K562 (cell line): ENCODE measurements at regions not wholly inside any gene's neighbourhood (a gene's known extent, or its start where the extent isn't known, plus 50 kb on each side); places are given as distances from the start of the nearest gene placed in this dataset.

Experiments
- BRD9 ChIP-seq: fragments of 450-650 bp; IDR thresholded peaks from 2 replicates; pipeline ENCODE4 v1.6.1; 2018; ENCODE audit warnings: low read depth; ENCODE audit not compliant: partially characterized antibody
- FOXJ3 ChIP-seq: sonication (generic); formaldehyde crosslinking; IDR thresholded peaks from 2 replicates; pipeline ENCODE4 v1.4.0; 2020; ENCODE audit warnings: mild to moderate bottlenecking, missing genetic modification reagents
- FUS ChIP-seq: fragments of 200-400 bp; formaldehyde crosslinking; optimal IDR thresholded peaks from 2 replicates; pipeline ENCODE3; 2017; ENCODE audit warnings: low read depth, low read length
- GATAD2B ChIP-seq: fragments of 450-650 bp; IDR thresholded peaks from 2 replicates; pipeline ENCODE4 v1.6.1; 2017; ENCODE audit warnings: mild to moderate bottlenecking, borderline replicate concordance
- HMG20A ChIP-seq: fragments of 450-650 bp; formaldehyde crosslinking; conservative IDR thresholded peaks from 2 replicates; pipeline ENCODE4 v1.4.0; 2020; ENCODE audit warnings: mild to moderate bottlenecking, mixed read lengths
- PHF8 ChIP-seq: fragments of 200-600 bp; sonication (generic); IDR thresholded peaks from 2 replicates; pipeline ENCODE4 v1.6.1; 2012; ENCODE audit warnings: mixed run types, mild to moderate bottlenecking, inconsistent platforms, low read length, moderate library complexity, borderline replicate concordance
- SMARCC2 ChIP-seq: fragments of 450-650 bp; IDR thresholded peaks from 2 replicates; pipeline ENCODE4 v1.6.1; 2017; ENCODE audit warnings: antibody characterized with exemption, moderate library complexity, mild to moderate bottlenecking, low read depth
- STAT5A ChIP-seq: IDR thresholded peaks from 2 replicates; pipeline ENCODE4 v1.6.1; 2012; ENCODE audit warnings: low read length, inconsistent platforms, borderline replicate concordance
- TAF1 ChIP-seq: IDR thresholded peaks from 2 replicates; pipeline ENCODE4 v1.6.1; 2011; ENCODE audit warnings: mild to moderate bottlenecking, low read length, moderate library complexity; ENCODE audit not compliant: insufficient read depth, control insufficient read depth, severe bottlenecking; ENCODE audit errors: extremely low read depth
- TEAD1 ChIP-seq, 2 experiments: fragments of 450-650 bp in 1 of 2; sonication (generic) in 1 of 2; formaldehyde crosslinking; IDR thresholded peaks; 2 replicates each; pipeline versions ENCODE4 v1.4.0 to v1.8.0; 2020 to 2022; ENCODE audit warnings: mild to moderate bottlenecking in 2 of 2, missing genetic modification reagents in 1 of 2
- TF ChIP-seq, protein P1 (sequence below): sonication (generic); formaldehyde crosslinking; IDR thresholded peaks from 2 replicates; pipeline ENCODE4 v1.8.0; 2022; ENCODE audit warnings: mild to moderate bottlenecking, missing genetic modification reagents
- TF ChIP-seq, protein P2 (sequence below), 2 experiments: fragments of 450-650 bp; IDR thresholded peaks; 2 replicates each; pipeline ENCODE4 v1.6.1; 2016; ENCODE audit warnings: mild to moderate bottlenecking in 2 of 2, borderline replicate concordance in 1 of 2, low read depth in 1 of 2, moderate library complexity in 1 of 2
- TF ChIP-seq, protein P3 (sequence below): sonication (generic); formaldehyde crosslinking; IDR thresholded peaks from 2 replicates; pipeline ENCODE4 v1.9.0; 2022; ENCODE audit warnings: mild to moderate bottlenecking, missing genetic modification reagents

DNA sequence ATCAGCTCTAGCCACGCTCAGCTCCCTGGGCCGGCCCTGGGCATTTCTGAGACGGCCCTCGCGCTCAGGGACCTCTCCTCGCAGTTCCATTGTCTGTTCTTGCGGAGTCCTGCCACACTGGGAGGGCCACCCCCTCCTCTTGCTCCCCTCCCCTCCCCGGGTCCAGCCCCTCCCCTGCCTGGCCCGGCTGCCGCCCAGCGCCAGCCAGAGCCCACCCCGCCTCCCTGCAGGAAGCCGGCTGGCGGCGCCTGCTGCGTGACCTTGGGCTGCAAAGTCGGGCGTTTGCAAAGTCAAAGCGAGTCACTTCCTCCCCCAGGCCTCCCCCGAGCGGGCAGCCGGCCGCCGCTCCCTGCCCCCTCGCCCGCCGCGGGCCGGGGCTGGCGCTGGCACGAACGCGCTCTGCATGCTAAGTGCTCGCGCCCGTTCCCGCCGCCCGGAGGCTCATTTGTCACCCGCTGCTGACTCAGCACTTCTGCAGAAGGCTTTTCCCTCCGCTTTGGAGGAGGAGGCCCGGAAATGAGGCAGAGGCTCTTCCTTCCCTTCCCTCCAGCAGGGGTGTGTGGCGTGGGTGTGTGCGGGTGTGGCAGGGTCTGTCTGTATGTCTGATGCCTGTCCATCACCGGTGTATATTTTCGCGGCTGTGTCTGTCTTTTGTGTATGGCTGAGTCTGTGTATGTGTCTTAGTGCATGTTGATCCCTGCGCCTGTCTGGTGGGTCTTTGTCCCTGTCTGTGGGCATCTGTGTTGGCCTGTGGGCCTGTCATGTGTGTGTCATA lies 72.0 kb downstream of the IRF2BPL start (continued):
- TF ChIP-seq STAT5A: no peak; the same call in 1 of the 2 replicates
- TF ChIP-seq TAF1: peak; percentile 76
- TF ChIP-seq TEAD1 (CRISPR knock-in tag; IDR thresholded peaks at IDR 0.05): 0 out of 4 replicates have a peak, but pooled peaks of 1 of the 2 experiments have one; percentile 17
- 0 out of 2 replicates have a peak, but pooled peaks have one; percentile 58 for TF ChIP-seq GATAD2B
- no peak for TF ChIP-seq FOXJ3 (CRISPR knock-in tag)
- no peak for TF ChIP-seq FUS
- peak; percentile 35 for TF ChIP-seq BRD9
- TF ChIP-seq, protein P1, sequence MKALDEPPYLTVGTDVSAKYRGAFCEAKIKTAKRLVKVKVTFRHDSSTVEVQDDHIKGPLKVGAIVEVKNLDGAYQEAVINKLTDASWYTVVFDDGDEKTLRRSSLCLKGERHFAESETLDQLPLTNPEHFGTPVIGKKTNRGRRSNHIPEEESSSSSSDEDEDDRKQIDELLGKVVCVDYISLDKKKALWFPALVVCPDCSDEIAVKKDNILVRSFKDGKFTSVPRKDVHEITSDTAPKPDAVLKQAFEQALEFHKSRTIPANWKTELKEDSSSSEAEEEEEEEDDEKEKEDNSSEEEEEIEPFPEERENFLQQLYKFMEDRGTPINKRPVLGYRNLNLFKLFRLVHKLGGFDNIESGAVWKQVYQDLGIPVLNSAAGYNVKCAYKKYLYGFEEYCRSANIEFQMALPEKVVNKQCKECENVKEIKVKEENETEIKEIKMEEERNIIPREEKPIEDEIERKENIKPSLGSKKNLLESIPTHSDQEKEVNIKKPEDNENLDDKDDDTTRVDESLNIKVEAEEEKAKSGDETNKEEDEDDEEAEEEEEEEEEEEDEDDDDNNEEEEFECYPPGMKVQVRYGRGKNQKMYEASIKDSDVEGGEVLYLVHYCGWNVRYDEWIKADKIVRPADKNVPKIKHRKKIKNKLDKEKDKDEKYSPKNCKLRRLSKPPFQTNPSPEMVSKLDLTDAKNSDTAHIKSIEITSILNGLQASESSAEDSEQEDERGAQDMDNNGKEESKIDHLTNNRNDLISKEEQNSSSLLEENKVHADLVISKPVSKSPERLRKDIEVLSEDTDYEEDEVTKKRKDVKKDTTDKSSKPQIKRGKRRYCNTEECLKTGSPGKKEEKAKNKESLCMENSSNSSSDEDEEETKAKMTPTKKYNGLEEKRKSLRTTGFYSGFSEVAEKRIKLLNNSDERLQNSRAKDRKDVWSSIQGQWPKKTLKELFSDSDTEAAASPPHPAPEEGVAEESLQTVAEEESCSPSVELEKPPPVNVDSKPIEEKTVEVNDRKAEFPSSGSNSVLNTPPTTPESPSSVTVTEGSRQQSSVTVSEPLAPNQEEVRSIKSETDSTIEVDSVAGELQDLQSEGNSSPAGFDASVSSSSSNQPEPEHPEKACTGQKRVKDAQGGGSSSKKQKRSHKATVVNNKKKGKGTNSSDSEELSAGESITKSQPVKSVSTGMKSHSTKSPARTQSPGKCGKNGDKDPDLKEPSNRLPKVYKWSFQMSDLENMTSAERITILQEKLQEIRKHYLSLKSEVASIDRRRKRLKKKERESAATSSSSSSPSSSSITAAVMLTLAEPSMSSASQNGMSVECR (CRISPR knock-in tag): 0 out of 2 replicates have a peak, but pooled peaks have one; percentile 44
- peak; percentile 62; the same call in 1 of the 2 replicates for TF ChIP-seq PHF8
- TF ChIP-seq, protein P2, sequence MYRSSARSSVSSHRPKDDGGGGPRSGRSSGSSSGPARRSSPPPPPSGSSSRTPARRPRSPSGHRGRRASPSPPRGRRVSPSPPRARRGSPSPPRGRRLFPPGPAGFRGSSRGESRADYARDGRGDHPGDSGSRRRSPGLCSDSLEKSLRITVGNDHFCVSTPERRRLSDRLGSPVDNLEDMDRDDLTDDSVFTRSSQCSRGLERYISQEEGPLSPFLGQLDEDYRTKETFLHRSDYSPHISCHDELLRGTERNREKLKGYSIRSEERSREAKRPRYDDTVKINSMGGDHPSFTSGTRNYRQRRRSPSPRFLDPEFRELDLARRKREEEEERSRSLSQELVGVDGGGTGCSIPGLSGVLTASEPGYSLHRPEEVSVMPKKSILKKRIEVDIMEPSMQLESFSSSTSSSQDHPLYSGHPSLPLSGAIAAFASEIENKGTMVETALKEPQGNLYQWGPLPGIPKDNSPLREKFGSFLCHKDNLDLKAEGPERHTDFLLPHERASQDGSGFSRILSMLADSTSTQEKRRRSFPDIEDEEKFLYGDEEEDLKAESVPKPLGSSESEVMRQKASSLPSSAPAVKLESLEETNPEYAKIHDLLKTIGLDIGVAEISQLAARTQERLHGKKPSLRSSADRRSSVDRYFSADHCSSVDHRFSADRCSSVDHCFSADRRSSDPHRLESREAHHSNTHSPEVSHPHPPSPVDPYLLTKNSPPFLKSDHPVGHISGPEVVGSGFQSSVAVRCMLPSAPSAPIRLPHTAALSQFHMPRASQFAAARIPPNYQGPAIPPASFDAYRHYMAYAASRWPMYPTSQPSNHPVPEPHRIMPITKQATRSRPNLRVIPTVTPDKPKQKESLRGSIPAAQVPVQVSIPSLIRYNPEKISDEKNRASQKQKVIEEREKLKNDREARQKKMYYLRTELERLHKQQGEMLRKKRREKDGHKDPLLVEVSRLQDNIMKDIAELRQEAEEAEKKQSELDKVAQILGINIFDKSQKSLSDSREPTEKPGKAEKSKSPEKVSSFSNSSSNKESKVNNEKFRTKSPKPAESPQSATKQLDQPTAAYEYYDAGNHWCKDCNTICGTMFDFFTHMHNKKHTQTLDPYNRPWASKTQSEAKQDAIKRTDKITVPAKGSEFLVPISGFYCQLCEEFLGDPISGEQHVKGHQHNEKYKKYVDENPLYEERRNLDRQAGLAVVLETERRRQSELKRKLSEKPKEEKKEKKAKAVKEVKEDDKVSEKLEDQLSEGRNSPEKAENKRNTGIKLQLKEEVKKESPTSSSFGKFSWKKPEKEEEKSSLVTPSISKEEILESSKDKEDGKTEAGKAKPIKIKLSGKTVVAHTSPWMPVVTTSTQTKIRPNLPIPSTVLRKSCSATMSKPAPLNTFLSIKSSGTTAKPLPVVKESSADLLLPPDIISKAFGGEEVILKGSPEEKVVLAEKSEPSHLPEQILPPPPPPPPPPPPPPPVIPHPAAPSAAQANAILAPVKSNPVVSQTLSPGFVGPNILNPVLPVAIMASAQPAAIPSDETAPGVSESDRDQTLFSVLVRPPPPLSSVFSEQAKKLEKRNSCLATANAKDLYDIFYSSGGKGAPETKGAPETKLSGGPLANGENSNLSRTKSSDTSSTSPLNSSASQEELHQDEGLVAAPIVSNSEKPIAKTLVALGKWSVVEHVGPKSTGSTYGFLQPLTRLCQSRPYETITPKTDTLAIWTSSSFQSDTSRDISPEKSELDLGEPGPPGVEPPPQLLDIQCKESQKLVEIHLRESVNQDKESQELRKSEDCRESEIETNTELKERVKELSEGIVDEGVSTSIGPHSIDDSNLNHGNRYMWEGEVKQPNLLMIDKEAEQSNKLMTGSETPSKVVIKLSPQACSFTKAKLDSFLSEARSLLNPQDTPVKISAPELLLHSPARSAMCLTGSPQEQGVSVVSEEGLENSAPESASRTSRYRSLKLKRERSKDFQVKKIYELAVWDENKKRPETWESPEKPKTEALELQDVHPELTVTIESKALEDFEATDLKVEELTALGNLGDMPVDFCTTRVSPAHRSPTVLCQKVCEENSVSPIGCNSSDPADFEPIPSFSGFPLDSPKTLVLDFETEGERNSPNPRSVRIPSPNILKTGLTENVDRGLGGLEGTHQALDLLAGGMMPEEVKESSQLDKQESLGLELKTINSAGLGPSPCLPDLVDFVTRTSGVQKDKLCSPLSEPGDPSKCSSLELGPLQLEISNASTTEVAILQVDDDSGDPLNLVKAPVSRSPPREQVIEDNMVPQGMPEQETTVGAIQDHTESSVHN (IDR thresholded peaks at IDR 0.05; ENCODE audit: borderline replicate concordance in 1 of 2, low read depth in 1 of 2): peak in 1 of 2 experiments; percentile 43; a peak in 1 of 4 replicates
- TF ChIP-seq SMARCC2: peak; percentile 38; the same call in 1 of the 2 replicates
- TF ChIP-seq, protein P3, sequence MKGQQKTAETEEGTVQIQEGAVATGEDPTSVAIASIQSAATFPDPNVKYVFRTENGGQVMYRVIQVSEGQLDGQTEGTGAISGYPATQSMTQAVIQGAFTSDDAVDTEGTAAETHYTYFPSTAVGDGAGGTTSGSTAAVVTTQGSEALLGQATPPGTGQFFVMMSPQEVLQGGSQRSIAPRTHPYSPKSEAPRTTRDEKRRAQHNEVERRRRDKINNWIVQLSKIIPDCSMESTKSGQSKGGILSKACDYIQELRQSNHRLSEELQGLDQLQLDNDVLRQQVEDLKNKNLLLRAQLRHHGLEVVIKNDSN (CRISPR knock-in tag): no peak
- TF ChIP-seq HMG20A (CRISPR knock-in tag): no peak
